Panc1 (cell line): ENCODE measurements at regions not wholly inside any gene's neighbourhood (a gene's known extent, or its start where the extent isn't known, plus 50 kb on each side); places are given as distances from the start of the nearest gene placed in this dataset.

Experiments used
- ATAC-seq: fragments of 200-7000 bp; cut with Tn5 transposase; 2 replicates; pipeline ENCODE4 v1.9.1; 2020; ENCODE audit warnings: mild to moderate bottlenecking, moderate library complexity
- BruUV-seq: library from RNA; stranded (reverse); fragments of 400-500 nt; replicated peaks from 2 replicates; lab custom pipeline; 2021; lab: Mats Ljungman, UMichigan
- CTCF ChIA-PET: fragments of 300-600 bp; sonication (Branson Sonifier 250); formaldehyde crosslinking; loops from one replicate; lab custom pipeline; 2022; ENCODE audit warnings: antibody characterized with exemption; lab: Charles Lee
- POLR2A ChIA-PET: fragments of 300-600 bp; sonication (Branson Sonifier 250); formaldehyde crosslinking; loops from one replicate; lab custom pipeline; 2022; ENCODE audit warnings: antibody characterized with exemption; lab: Charles Lee
- DNase-seq: peaks from one replicate; pipeline ENCODE4 v3.0.0-alpha.2; 2010; ENCODE audit warnings: low read depth, low spot score
- H3K27ac ChIP-seq: 2 replicates; pipeline ENCODE4 v1.5.1; 2011; ENCODE audit warnings: mild to moderate bottlenecking, low read length, inconsistent platforms
- H3K27me3 ChIP-seq: fragments of 200-500 bp; sonication (Bioruptor generic); 2 replicates; pipeline ENCODE4 v1.6.0; 2014; ENCODE audit warnings: low read length, inconsistent platforms; ENCODE audit not compliant: control insufficient read depth, insufficient read depth
- H3K36me3 ChIP-seq: fragments of 200-500 bp; sonication (Bioruptor generic); 2 replicates; pipeline ENCODE4 v1.5.1; 2014; ENCODE audit warnings: inconsistent platforms, mild to moderate bottlenecking, low read length, moderate library complexity; ENCODE audit not compliant: control insufficient read depth, insufficient read depth
- H3K4me1 ChIP-seq: 2 replicates; pipeline ENCODE4 v1.5.1; 2011; ENCODE audit warnings: inconsistent platforms, mild to moderate bottlenecking, low read length, moderate library complexity; ENCODE audit not compliant: control insufficient read depth, insufficient read depth
- H3K4me3 ChIP-seq, 2 experiments: 2 replicates each; pipeline ENCODE4 v1.5.1; 2011 to 2012; ENCODE audit warnings: low read depth in 2 of 2, low read length in 2 of 2, mild to moderate bottlenecking in 2 of 2, inconsistent platforms in 1 of 2, moderate library complexity in 1 of 2
- H3K9me3 ChIP-seq: fragments of 200-500 bp; sonication (Bioruptor generic); 2 replicates; pipeline ENCODE4 v1.5.1; 2014; ENCODE audit warnings: low read depth, mild to moderate bottlenecking, inconsistent platforms, low read length, moderate library complexity; ENCODE audit not compliant: control insufficient read depth, insufficient read depth
- POLR2AphosphoS5 ChIP-seq: IDR thresholded peaks from 2 replicates; pipeline ENCODE4 v1.6.1; 2012; ENCODE audit warnings: mild to moderate bottlenecking, low read depth, low read length, moderate library complexity
- SIN3A ChIP-seq: IDR thresholded peaks from 2 replicates; pipeline ENCODE4 v1.6.1; 2012; ENCODE audit warnings: low read depth, mild to moderate bottlenecking, low read length, moderate library complexity, borderline replicate concordance; ENCODE audit not compliant: insufficient read depth
- TCF7L2 ChIP-seq: IDR thresholded peaks from 2 replicates; pipeline ENCODE4 v1.6.1; 2011; ENCODE audit warnings: mild to moderate bottlenecking, low read depth, low read length, inconsistent platforms
- in situ Hi-C: cut with HindIII; loops from 2 replicates; pipeline ENCODE4 v1.10.0; 2016; ENCODE audit warnings: low sequenced_read_pairs, low pct_unique_long_range_greater_than_20kb
- intact Hi-C: fragments of 100-400 bp; cut with micrococcal nuclease; formaldehyde crosslinking; loops from one replicate; pipeline ENCODE4 v1.10.0; 2022; ENCODE audit not compliant: unreplicated experiment
- TF ChIP-seq, protein P1 (sequence below): fragments of 450-650 bp; IDR thresholded peaks from 2 replicates; pipeline ENCODE4 v1.5.1; 2017; ENCODE audit warnings: mild to moderate bottlenecking
- TF ChIP-seq, protein P2 (sequence below), 2 experiments: IDR thresholded peaks; 2 replicates each; pipeline ENCODE4 v1.6.1; 2011 to 2012; ENCODE audit warnings: low read depth in 2 of 2, control low read depth in 1 of 2, low read length in 1 of 2, mild to moderate bottlenecking in 1 of 2, moderate library complexity in 1 of 2; ENCODE audit not compliant: insufficient read depth in 1 of 2

DNA sequence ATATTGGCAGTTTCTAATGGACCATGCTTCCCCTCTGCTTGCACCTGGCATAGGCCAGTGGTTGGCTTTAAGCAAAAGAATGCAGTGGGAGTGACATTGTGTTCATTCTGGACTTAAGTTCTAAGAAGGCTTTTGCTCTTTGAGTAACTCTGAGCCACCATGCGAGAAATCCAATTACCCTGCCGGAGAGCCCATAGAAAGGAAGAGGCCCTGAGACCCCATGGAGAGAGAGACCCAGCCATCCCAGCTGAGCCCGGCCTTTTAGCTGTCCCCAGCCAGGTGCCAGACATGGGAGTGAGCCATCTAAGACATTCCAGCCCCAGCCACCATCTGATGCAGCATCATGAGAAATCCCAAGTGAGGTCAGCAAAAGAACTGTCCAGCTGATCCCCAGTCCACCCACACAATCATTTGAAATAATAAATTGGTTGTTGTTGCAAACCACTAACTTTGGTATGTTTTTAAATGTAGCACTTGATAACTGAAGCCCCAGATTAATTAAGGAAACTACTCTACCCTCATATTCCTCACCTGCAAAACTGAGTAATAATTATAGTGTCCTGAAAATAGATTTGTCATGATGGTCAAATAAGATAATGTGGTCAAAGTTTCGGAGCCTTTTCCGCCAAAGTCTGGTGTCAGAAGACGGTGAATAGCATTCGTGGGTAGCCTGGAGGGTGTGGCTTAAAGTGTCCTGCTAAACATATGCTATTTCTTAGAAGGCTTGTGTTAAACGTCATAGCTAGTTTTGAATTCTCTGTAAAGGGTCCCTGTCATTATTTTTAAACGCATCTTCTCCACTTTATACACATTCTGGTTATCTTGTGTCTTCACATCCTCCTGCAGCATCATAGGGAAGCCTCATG is 166.6 kb upstream of the PELI2 start:
- no peaks in the 10 kb centered on the region for H3K4me1 ChIP-seq
- in situ Hi-C loops, result no loop called here
- intact Hi-C loops, result no loop called here
- H3K9me3 ChIP-seq, result no peaks in the 10 kb centered on the region
- no peak overlapping the region for H3K4me3 ChIP-seq
- no peak overlapping the region for H3K27ac ChIP-seq
- no TSS peak for BruUV-seq
- no peaks in the 10 kb centered on the region for H3K36me3 ChIP-seq
- ChIA-PET POLR2A (no interaction called here), CTCF (no interaction called here)
- no peaks in the 10 kb centered on the region for H3K27me3 ChIP-seq
- ATAC-seq (no peak), DNase-seq (no peak)
- TF ChIP-seq TCF7L2 (no peak), POLR2AphosphoS5 (no peak), SIN3A (no peak)
- TF ChIP-seq, protein P1, sequence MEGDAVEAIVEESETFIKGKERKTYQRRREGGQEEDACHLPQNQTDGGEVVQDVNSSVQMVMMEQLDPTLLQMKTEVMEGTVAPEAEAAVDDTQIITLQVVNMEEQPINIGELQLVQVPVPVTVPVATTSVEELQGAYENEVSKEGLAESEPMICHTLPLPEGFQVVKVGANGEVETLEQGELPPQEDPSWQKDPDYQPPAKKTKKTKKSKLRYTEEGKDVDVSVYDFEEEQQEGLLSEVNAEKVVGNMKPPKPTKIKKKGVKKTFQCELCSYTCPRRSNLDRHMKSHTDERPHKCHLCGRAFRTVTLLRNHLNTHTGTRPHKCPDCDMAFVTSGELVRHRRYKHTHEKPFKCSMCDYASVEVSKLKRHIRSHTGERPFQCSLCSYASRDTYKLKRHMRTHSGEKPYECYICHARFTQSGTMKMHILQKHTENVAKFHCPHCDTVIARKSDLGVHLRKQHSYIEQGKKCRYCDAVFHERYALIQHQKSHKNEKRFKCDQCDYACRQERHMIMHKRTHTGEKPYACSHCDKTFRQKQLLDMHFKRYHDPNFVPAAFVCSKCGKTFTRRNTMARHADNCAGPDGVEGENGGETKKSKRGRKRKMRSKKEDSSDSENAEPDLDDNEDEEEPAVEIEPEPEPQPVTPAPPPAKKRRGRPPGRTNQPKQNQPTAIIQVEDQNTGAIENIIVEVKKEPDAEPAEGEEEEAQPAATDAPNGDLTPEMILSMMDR, result no peak
- TF ChIP-seq, protein P2, sequence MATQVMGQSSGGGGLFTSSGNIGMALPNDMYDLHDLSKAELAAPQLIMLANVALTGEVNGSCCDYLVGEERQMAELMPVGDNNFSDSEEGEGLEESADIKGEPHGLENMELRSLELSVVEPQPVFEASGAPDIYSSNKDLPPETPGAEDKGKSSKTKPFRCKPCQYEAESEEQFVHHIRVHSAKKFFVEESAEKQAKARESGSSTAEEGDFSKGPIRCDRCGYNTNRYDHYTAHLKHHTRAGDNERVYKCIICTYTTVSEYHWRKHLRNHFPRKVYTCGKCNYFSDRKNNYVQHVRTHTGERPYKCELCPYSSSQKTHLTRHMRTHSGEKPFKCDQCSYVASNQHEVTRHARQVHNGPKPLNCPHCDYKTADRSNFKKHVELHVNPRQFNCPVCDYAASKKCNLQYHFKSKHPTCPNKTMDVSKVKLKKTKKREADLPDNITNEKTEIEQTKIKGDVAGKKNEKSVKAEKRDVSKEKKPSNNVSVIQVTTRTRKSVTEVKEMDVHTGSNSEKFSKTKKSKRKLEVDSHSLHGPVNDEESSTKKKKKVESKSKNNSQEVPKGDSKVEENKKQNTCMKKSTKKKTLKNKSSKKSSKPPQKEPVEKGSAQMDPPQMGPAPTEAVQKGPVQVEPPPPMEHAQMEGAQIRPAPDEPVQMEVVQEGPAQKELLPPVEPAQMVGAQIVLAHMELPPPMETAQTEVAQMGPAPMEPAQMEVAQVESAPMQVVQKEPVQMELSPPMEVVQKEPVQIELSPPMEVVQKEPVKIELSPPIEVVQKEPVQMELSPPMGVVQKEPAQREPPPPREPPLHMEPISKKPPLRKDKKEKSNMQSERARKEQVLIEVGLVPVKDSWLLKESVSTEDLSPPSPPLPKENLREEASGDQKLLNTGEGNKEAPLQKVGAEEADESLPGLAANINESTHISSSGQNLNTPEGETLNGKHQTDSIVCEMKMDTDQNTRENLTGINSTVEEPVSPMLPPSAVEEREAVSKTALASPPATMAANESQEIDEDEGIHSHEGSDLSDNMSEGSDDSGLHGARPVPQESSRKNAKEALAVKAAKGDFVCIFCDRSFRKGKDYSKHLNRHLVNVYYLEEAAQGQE (IDR thresholded peaks at IDR 0.05; ENCODE audit: insufficient read depth in 1 of 2, low read depth in 2 of 2, low read length in 1 of 2), result no peak

DNA sequence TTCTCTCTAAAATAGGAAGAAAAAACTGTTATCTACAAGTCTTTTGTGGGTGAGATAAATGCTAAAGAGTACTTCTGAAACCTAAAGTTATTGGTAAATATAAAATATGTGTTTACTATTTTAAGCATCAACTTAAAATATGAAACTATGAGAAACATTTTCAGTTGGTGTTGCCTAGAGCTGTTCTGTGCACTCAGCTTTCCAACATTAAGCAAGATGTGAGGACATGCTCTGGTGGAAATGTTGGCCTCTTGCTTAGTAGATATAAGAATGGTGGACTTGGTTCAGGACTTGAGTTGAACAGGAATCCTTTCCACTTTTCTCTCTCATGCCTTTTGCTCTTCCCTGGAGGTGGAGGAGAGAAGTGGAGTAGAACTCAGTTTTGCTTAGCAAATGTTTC is 164.1 kb upstream of the PELI2 start:
- ChIA-PET POLR2A (no interaction called here), CTCF (no interaction called here)
- Histone ChIP-seq H3K4me1 (no peaks in the 10 kb centered on the region), H3K27me3 (no peaks in the 10 kb centered on the region), H3K27ac (no peak overlapping the region), H3K36me3 (no peaks in the 10 kb centered on the region), H3K9me3 (no peaks in the 10 kb centered on the region), H3K4me3 (no peak overlapping the region)
- no TSS peak for BruUV-seq
- intact Hi-C loops (no loop called here), in situ Hi-C loops (no loop called here)
- DNase-seq, result no peak
- TF ChIP-seq SIN3A (no peak), POLR2AphosphoS5 (no peak), TCF7L2 (no peak)
- TF ChIP-seq, protein P2 (IDR thresholded peaks at IDR 0.05; ENCODE audit: insufficient read depth in 1 of 2, low read depth in 2 of 2, low read length in 1 of 2), result no peak
- TF ChIP-seq, protein P1, result no peak
- no peak for ATAC-seq
